Mammary epithelial cell (primary cell): ENCODE measurements at regions not wholly inside any gene's neighbourhood (a gene's known extent, or its start where the extent isn't known, plus 50 kb on each side); places are given as distances from the start of the nearest gene placed in this dataset.

Experiments
- EZH2 ChIP-seq: IDR thresholded peaks from 2 replicates; pipeline ENCODE4 v1.6.1; 2012; ENCODE audit warnings: low read length, inconsistent platforms, borderline replicate concordance
- TF ChIP-seq, protein P1 (sequence below), 2 donors: IDR thresholded peaks in 1 of 2; conservative IDR thresholded peaks in 1 of 2; 2 replicates each; pipeline ENCODE4 v1.5.1; 2011 to 2012; ENCODE audit warnings: inconsistent platforms in 2 of 2, low read length in 2 of 2, mild to moderate bottlenecking in 2 of 2, control low read depth in 1 of 2, low read depth in 1 of 2; ENCODE audit not compliant: insufficient read depth in 1 of 2; ENCODE audit errors: extremely low read depth in 1 of 2

GRCh38 chr12:93174048-93174447 is 203.7 kb upstream of the NUDT4 start:
- TF ChIP-seq, protein P1, sequence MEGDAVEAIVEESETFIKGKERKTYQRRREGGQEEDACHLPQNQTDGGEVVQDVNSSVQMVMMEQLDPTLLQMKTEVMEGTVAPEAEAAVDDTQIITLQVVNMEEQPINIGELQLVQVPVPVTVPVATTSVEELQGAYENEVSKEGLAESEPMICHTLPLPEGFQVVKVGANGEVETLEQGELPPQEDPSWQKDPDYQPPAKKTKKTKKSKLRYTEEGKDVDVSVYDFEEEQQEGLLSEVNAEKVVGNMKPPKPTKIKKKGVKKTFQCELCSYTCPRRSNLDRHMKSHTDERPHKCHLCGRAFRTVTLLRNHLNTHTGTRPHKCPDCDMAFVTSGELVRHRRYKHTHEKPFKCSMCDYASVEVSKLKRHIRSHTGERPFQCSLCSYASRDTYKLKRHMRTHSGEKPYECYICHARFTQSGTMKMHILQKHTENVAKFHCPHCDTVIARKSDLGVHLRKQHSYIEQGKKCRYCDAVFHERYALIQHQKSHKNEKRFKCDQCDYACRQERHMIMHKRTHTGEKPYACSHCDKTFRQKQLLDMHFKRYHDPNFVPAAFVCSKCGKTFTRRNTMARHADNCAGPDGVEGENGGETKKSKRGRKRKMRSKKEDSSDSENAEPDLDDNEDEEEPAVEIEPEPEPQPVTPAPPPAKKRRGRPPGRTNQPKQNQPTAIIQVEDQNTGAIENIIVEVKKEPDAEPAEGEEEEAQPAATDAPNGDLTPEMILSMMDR (conservative IDR thresholded peaks at IDR 0.05 in 1 of 2, IDR thresholded peaks at IDR 0.05 in 1 of 2; ENCODE audit: extremely low read depth in 1 of 2, insufficient read depth in 1 of 2, low read depth in 1 of 2, low read length in 2 of 2) = no peak
- TF ChIP-seq EZH2 = no peak
